ENCODE measurements at regions not wholly inside any gene's neighbourhood (a gene's known extent, or its start where the extent isn't known, plus 50 kb on each side); places are given as distances from the start of the nearest gene placed in this dataset.
"Not testable (repeated sequence)": the region's sequence is repeated elsewhere in the genome, so short reads cannot be mapped to it uniquely, and the experiment has no call there.

DNA sequence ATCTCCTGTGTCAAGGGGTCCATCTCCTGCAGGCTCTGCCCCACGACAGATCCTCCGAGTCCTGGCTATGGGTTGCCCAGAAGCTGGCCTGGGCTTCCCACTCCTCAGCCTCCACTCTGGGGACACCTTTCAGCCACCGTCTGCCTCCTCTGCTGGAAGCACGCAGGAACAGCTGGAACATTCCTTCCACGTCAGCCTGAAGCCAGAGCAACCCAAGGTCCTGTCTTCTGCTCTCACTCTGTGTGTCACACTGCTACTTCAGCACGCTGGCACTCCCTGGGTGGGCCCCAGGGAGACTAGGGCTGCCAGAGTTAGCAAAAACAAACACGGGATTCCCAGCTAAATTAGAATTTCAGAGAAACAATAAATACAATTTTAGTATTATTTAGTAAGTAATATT is 148.8 kb downstream of the HRH4 start:
- H3K4me3 Mint-ChIP-seq, result no peak overlapping the region
- no peak for ATAC-seq (replicated peaks; ENCODE audit: extremely low read depth, poor library complexity, severe bottlenecking)
- no peak for DNase-seq (ENCODE audit: low spot score in 2 of 2)
- H3K27ac Mint-ChIP-seq (ENCODE audit: low read depth), result no peak overlapping the region
- no peaks in the 10 kb centered on the region for H3K9me3 Mint-ChIP-seq
- H3K4me1 Mint-ChIP-seq, result no peaks in the 10 kb centered on the region
- no peaks in the 10 kb centered on the region for H3K36me3 Mint-ChIP-seq (ENCODE audit: insufficient read depth)
- no peaks in the 10 kb centered on the region for H3K27me3 Mint-ChIP-seq

DNA sequence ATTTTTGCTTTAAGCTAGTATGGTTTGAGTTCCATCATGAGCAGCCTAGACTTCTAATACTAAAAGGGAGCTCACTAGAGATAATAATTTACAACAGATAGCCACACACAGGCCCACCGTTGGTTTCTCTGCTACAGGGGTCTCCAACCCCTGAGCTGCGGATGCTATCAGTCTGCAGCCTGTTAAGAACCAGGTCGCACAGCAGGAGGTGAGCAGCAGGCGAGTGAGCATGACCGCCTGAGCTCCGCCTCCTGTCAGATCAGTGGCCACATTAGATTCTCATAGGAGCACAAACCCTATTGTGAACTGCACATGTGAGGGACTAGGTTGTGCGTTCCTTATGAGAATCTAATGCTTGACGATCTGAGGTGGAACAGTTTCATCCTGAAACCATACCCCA is 150.6 kb downstream of the HRH4 start:
- no peaks in the 10 kb centered on the region for H3K4me1 Mint-ChIP-seq
- no peak overlapping the region for H3K4me3 Mint-ChIP-seq
- DNase-seq (ENCODE audit: low spot score in 2 of 2) (no peak), ATAC-seq (replicated peaks; ENCODE audit: extremely low read depth, poor library complexity, severe bottlenecking) (no peak)
- no peak overlapping the region for H3K27ac Mint-ChIP-seq (ENCODE audit: low read depth)
- H3K36me3 Mint-ChIP-seq (ENCODE audit: insufficient read depth), result no peaks in the 10 kb centered on the region
- H3K9me3 Mint-ChIP-seq, result no peaks in the 10 kb centered on the region
- H3K27me3 Mint-ChIP-seq, result no peaks in the 10 kb centered on the region

DNA sequence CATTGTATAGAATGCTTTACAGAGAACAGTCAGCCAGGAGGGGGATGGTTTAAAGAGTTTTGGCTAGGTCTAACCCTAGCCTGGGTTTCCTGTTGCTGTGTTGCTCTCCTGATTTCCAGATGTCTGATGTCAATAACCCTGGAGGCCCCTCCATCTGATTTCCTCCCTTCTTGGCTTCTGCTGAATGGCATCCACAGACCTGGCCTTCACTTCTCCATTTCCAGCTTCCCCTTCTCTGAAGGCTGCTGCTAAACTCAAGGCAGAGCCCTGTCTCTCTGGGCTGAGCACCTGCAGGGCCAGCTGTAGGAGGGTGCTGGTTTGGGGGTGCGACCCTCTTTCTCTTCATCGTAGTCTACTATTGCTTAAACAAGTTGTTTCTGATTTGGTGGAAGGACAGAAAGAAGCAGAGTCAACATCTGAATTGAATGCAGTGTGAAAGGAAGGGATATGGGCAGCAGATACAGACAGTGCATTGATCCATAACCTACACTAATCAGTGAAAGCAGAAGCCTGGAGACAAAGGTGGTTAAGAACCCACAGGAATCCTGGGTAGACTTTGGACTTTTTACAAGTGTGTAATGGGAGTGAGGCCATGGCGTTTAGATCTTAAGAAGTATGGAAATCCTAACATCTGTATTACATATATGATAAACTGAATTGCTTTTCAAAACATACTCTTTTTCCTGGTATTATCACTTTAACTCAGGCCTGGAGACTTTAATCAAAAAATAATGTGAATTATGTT is 153.6 kb downstream of the HRH4 start:
- Mint-ChIP-seq H3K4me3 (no peak overlapping the region), H3K36me3 (ENCODE audit: insufficient read depth) (no peaks in the 10 kb centered on the region), H3K27ac (ENCODE audit: low read depth) (no peak overlapping the region), H3K4me1 (no peaks in the 10 kb centered on the region), H3K27me3 (no peaks in the 10 kb centered on the region), H3K9me3 (no peaks in the 10 kb centered on the region)
- ATAC-seq (replicated peaks; ENCODE audit: extremely low read depth, poor library complexity, severe bottlenecking), result no peak
- no peak for DNase-seq (ENCODE audit: low spot score in 2 of 2)

DNA sequence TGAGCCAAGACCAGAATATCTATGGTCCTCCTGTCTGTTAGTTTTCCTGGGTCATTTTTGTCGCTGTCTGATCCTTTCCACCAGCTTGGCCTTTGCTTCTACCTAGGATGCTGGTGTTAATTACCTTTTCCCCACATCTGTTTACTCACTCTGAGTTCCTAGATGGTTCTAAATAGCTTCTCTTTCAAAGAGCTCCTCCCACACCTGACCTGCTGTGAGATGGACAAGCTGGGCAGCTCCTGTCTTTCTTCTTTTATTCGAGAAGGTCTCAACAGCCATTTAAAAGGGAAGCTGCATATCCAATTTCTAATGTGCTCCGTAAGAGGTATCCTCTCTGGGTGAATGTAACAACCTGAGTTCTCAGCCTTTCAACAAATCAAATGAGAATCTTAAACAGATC is 156.2 kb downstream of the HRH4 start:
- H3K4me3 Mint-ChIP-seq, result no peak overlapping the region
- DNase-seq (ENCODE audit: low spot score in 2 of 2) (no peak), ATAC-seq (replicated peaks; ENCODE audit: extremely low read depth, poor library complexity, severe bottlenecking) (no peak)
- H3K27ac Mint-ChIP-seq (ENCODE audit: low read depth), result no peak overlapping the region
- no peaks in the 10 kb centered on the region for H3K27me3 Mint-ChIP-seq
- H3K36me3 Mint-ChIP-seq (ENCODE audit: insufficient read depth), result no peaks in the 10 kb centered on the region
- no peaks in the 10 kb centered on the region for H3K4me1 Mint-ChIP-seq
- H3K9me3 Mint-ChIP-seq, result no peaks in the 10 kb centered on the region

DNA sequence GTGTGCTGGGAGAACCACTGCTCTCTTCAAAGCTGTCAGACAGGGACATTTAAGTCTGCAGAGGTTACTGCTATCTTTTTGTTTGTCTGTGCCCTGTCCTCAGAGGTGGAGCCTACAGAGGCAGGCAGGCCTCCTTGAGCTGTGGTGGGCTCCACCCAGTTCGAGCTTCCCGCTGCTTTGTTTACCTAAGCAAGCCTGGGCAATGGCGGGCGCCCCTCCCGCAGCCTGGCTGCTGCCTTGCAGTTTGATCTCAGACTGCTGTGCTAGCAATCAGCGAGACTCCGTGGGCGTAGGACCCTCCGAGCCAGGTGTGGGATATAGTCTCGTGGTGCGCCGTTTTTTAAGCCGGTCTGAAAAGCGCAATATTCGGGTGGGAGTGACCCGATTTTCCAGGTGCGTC is 164.0 kb downstream of the HRH4 start:
- not testable (repeated sequence) for H3K9me3 Mint-ChIP-seq
- peaks cover 31% of the 10 kb centered on the region for H3K27me3 Mint-ChIP-seq

DNA sequence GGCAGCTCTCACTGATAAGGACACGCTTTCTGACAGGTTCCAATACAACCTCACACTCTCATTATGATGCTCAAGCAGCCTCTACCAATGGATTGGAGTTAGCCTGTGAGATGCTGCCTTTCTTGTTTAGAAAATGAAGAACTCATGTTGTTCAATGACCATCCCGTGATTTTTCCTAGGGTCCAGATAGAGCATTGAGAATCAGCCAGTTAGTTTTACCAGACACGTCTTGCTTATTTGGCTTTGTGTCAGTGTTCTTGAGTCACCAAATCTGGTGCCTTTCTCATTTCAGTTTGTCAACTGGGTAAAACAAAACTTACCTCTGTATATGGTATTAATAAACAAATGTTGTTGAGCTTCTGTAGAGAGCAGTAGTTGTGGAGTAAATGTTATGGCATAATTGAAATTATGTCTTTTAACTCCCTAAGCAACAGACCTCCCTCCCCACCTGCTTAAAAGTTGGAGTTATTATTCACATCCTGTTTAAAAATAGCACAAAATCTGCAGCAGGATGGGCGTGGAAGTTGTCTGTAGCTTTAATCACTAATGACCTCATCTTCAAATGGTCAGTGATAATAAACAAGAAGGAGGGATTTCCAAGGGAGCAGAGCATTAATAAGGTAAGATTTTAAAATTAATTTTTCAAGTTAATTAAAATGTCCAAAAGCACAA is 167.3 kb downstream of the HRH4 start:
- Mint-ChIP-seq H3K27ac (ENCODE audit: low read depth) (no peak overlapping the region), H3K4me1 (no peaks in the 10 kb centered on the region), H3K9me3 (no peaks in the 10 kb centered on the region), H3K27me3 (peaks cover 58% of the 10 kb centered on the region), H3K4me3 (no peak overlapping the region), H3K36me3 (ENCODE audit: insufficient read depth) (no peaks in the 10 kb centered on the region)
- ATAC-seq (replicated peaks; ENCODE audit: extremely low read depth, poor library complexity, severe bottlenecking) (no peak), DNase-seq (ENCODE audit: low spot score in 2 of 2) (no peak)

More for the DNA sequence above, 164.0 kb downstream of the HRH4 start:
- ATAC-seq (replicated peaks; ENCODE audit: extremely low read depth, poor library complexity, severe bottlenecking); H3K4me1 Mint-ChIP-seq; H3K36me3 Mint-ChIP-seq (ENCODE audit: insufficient read depth); DNase-seq (ENCODE audit: low spot score in 2 of 2); H3K27ac Mint-ChIP-seq (ENCODE audit: low read depth); H3K4me3 Mint-ChIP-seq: not testable (repeated sequence)

DNA sequence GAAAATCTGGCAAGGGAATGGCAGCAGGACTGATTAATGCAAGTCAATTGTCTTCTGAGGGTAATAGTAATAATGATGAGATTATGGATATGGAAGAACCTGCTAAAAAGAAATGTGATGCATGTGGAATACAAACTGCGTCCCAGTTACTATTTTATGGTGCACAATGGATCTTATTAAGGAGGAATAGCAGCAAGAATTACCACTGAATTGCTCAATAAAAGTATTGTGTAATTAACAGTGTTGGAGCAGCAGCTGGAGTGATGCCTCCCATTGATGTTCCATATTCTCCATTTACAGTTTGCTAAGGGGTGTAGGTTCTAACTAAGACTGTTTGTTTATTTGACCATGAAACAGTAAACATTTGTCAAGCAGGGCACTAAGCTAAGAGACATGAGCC is 167.9 kb downstream of the HRH4 start:
- Mint-ChIP-seq H3K4me3 (no peak overlapping the region), H3K36me3 (ENCODE audit: insufficient read depth) (no peaks in the 10 kb centered on the region), H3K27me3 (peaks cover 63% of the 10 kb centered on the region), H3K9me3 (no peaks in the 10 kb centered on the region), H3K4me1 (no peaks in the 10 kb centered on the region), H3K27ac (ENCODE audit: low read depth) (no peak overlapping the region)
- DNase-seq (ENCODE audit: low spot score in 2 of 2), result no peak
- ATAC-seq (replicated peaks; ENCODE audit: extremely low read depth, poor library complexity, severe bottlenecking), result no peak

DNA sequence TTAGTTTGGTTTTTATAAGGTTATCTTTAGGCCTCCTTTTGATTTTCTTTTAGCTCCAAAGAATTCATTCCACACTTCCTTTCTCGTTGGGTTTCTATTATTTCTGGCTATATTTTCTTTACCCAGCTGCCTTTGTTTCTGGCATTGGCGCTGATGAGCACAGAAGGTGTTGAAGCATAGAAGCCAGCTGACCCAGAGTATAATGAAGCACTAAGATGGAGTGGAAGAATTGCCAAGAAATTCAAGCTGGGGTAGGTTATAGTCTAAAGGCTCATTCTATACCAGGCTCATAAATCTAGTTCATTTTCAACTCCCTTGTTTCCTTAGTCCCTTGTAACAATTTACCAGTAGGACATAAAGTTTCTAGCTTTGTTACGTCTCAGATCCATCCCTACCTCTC is 169.5 kb downstream of the HRH4 start:
- H3K4me3 Mint-ChIP-seq, result no peak overlapping the region
- peaks cover 66% of the 10 kb centered on the region for H3K27me3 Mint-ChIP-seq

DNA sequence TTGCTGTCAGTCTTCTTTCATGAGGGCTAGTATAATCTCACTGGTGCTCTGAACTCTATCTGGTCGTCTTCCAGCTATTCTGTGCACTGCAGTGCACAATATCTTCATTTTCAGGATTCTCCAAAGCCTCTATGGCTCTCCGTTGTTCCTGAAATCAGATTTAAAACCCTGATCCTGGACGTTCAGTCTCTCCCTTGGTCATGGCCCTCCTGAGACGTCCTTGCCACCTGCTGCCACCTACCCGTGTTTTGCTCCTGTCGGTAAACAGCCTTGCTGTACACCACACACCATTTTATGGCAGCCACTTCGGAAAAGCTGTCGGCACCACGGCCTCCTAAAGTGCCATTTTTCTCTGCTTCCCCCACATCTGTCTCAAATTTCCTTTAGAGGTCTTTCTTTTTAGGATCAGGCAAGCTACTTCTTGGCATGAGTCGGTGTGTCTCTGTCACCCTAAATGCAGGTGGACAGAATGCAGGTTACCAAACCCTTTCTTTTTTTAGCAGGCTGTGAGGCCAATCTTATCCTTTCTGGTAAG is 170.0 kb downstream of the HRH4 start:
- DNase-seq (ENCODE audit: low spot score in 2 of 2) (no peak), ATAC-seq (replicated peaks; ENCODE audit: extremely low read depth, poor library complexity, severe bottlenecking) (no peak)
- Mint-ChIP-seq H3K9me3 (no peaks in the 10 kb centered on the region), H3K27ac (ENCODE audit: low read depth) (no peak overlapping the region), H3K27me3 (peaks cover 61% of the 10 kb centered on the region), H3K4me1 (no peaks in the 10 kb centered on the region), H3K36me3 (ENCODE audit: insufficient read depth) (no peaks in the 10 kb centered on the region), H3K4me3 (no peak overlapping the region)

More for the DNA sequence above, 169.5 kb downstream of the HRH4 start:
- no peak overlapping the region for H3K27ac Mint-ChIP-seq (ENCODE audit: low read depth)
- H3K36me3 Mint-ChIP-seq (ENCODE audit: insufficient read depth), result no peaks in the 10 kb centered on the region
- no peak for DNase-seq (ENCODE audit: low spot score in 2 of 2)
- no peaks in the 10 kb centered on the region for H3K4me1 Mint-ChIP-seq
- no peak for ATAC-seq (replicated peaks; ENCODE audit: extremely low read depth, poor library complexity, severe bottlenecking)
- H3K9me3 Mint-ChIP-seq, result no peaks in the 10 kb centered on the region

DNA sequence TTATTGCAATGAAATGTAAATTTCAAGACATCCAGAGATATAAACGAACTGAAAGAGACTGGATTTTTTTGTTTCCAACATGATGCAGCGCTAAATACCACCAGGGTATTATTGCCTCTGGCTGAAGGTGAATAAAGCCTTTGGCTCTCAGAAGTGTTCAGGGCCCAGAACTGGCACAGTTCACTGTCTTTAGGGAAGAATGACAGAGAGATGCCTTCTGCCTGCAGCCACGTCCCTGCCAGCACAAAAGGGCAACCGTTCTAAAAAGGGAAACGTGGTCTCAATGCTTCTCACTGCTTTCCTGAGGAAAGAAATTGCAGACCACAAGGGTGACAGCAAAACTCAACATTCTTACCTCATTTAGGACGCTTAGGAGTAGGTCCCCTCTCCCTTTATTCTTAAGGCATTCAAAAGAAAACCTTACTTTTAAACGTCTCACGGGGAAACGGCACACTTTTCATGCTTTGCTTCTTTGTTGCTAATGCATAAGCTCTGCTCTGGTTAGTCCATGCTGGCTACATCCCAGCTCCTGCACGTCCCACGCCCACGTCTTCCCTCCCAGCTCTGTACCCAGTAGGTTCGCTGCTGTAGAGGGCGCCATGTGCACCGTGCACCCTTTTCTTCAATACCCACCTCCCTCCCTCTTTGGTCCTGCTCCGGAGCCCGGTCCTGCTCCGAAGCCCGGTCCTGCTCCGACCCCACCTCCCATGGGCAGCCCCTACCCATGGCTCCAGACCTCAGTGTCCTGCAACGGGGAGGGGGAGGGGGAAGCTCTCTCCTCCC is 171.0 kb downstream of the HRH4 start:
- H3K9me3 Mint-ChIP-seq, result no peaks in the 10 kb centered on the region
- DNase-seq (ENCODE audit: low spot score in 2 of 2), result no peak
- no peak for ATAC-seq (replicated peaks; ENCODE audit: extremely low read depth, poor library complexity, severe bottlenecking)
- no peak overlapping the region for H3K27ac Mint-ChIP-seq (ENCODE audit: low read depth)
- H3K36me3 Mint-ChIP-seq (ENCODE audit: insufficient read depth), result no peaks in the 10 kb centered on the region
- H3K27me3 Mint-ChIP-seq, result peaks cover 52% of the 10 kb centered on the region
- H3K4me3 Mint-ChIP-seq, result no peak overlapping the region
- H3K4me1 Mint-ChIP-seq, result no peaks in the 10 kb centered on the region

DNA sequence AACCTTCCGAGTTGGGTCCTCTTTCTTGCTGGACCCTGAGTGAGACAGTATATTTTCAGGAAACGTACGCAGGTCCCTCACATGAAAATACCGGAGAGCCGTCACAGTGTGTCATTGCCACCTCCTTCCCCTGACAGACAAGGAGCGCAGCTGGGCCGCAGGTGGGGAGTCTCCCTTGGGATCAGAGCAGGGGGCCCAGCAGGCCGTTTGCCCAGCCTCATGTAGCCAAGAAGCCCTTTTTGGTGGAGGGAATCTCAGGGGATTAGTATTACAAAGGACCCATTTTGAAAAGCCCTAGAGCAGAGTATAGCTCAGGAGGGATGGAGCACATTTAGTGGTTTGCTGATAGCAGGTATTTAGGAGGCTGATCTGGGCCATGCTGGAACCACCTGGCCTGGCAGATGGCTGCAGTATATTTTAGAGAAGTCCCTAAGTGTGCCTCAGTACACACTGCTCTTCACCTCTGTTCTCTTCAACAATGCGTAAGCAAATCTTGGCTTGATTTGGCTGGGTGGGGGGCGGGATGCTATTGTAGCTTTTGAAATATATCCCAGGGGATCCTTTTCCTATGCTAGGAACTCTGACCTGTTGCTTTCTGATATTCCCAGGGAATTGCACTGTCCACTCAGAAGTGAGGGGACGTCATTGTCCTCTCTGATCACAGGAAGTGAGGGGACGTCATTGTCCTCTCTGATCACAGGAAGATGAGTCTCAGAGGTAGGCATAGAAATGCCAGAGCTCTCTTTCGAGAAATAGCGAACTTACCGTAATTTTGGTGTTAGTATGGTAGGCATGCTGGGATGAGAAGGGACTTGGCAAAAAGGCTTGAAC is 171.9 kb downstream of the HRH4 start:
- DNase-seq (ENCODE audit: low spot score in 2 of 2) (no peak), ATAC-seq (replicated peaks; ENCODE audit: extremely low read depth, poor library complexity, severe bottlenecking) (no peak)
- Mint-ChIP-seq H3K27me3 (peaks cover 58% of the 10 kb centered on the region), H3K27ac (ENCODE audit: low read depth) (no peak overlapping the region), H3K36me3 (ENCODE audit: insufficient read depth) (no peaks in the 10 kb centered on the region), H3K4me1 (no peaks in the 10 kb centered on the region), H3K4me3 (no peak overlapping the region), H3K9me3 (no peaks in the 10 kb centered on the region)

DNA sequence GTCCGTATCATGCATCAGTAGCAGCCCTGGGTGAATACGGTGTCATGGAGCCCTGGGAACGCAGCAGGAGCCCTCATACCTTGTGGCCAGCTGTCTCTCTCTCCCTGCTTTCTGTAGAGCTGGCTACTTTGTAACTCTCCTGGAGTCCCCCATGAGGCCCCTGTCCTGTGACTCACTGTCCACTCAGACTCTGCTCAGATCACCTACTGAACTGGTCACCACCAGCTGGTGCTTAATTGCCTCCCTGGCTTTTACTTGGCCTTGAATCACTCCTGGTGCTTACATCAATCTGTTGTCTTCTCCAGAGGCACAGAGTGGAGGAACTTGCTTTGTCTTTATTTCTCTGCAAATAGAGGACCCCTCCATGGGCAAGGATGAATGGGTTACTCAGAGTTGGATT is 172.7 kb downstream of the HRH4 start:
- Mint-ChIP-seq H3K27ac (ENCODE audit: low read depth) (no peak overlapping the region), H3K4me3 (no peak overlapping the region), H3K4me1 (no peaks in the 10 kb centered on the region), H3K9me3 (no peaks in the 10 kb centered on the region), H3K27me3 (peaks cover 52% of the 10 kb centered on the region), H3K36me3 (ENCODE audit: insufficient read depth) (no peaks in the 10 kb centered on the region)
- ATAC-seq (replicated peaks; ENCODE audit: extremely low read depth, poor library complexity, severe bottlenecking) (no peak), DNase-seq (ENCODE audit: low spot score in 2 of 2) (no peak)

Data from central memory CD8-positive, alpha-beta T cell (primary cell).